SK-N-SH treated with all-trans-retinoic acid at 6 μM for 48 hours (cell line): ENCODE measurements at regions not wholly inside any gene's neighbourhood (a gene's known extent, or its start where the extent isn't known, plus 50 kb on each side); places are given as distances from the start of the nearest gene placed in this dataset.

Source experiments
- OSR1 ChIP-seq: fragments of 250-450 bp; sonication (Bioruptor Pico); IDR thresholded peaks from 2 replicates; pipeline ENCODE4 v1.8.0; 2022; ENCODE audit warnings: moderate library complexity, mild to moderate bottlenecking, inconsistent platforms
- PATZ1 ChIP-seq: fragments of 250-450 bp; sonication (Bioruptor Pico); IDR thresholded peaks from 2 replicates; pipeline ENCODE4 v1.8.0; 2020; ENCODE audit warnings: mild to moderate bottlenecking, moderate library complexity, borderline replicate concordance
- ZNF70 ChIP-seq: fragments of 450-650 bp; formaldehyde crosslinking; IDR thresholded peaks from 2 replicates; pipeline ENCODE4 v1.5.0; 2020; ENCODE audit warnings: mild to moderate bottlenecking, moderate library complexity

- no peak for TF ChIP-seq ZNF70
- no peak for TF ChIP-seq OSR1
- TF ChIP-seq PATZ1: no peak
Measured at GRCh38 chr12:90575995-90576394, 379.0 kb downstream of the CCER1 start.
